A549 (cell line): ENCODE measurements at regions not wholly inside any gene's neighbourhood (a gene's known extent, or its start where the extent isn't known, plus 50 kb on each side); places are given as distances from the start of the nearest gene placed in this dataset.

ENCODE experiments used
- ATAC-seq, 2 experiments: fragments of 200-7000 bp in 1 of 2; fragments of >200 bp in 1 of 2; cut with Nextera tagmentation in 1 of 2; cut with Tn5 transposase in 1 of 2; 3 replicates each; pipeline versions ENCODE4 v1.8.0 to v1.9.1; 2018 to 2020; ENCODE audit warnings: mild to moderate bottlenecking in 1 of 2, moderate library complexity in 1 of 2
- CTCF ChIA-PET: fragments of 300-600 bp; sonication (Branson Sonifier 250); formaldehyde crosslinking; extraction: SDS; loops from one replicate; lab custom pipeline; 2021; ENCODE audit warnings: antibody characterized with exemption, inconsistent platforms; lab: Yijun Ruan, JAX
- POLR2A ChIA-PET: fragments of 350-600 bp; formaldehyde crosslinking; extraction: SDS; loops from one replicate; lab custom pipeline; 2021; ENCODE audit warnings: antibody characterized with exemption, inconsistent platforms; lab: Yijun Ruan, JAX
- DNase-seq, 2 experiments: peaks; one replicate each; pipeline versions ENCODE4 v3.0.0 to v3.0.0-alpha.2; 2011 to 2016; ENCODE audit warnings: low read depth in 1 of 2, low spot score in 1 of 2
- FAIRE-seq: peaks from 2 replicates; lab custom pipeline; 2011; peaks lifted over from hg19 to GRCh38; lab: Jason Lieb, UNC
- H3K27ac ChIP-seq, 2 experiments: fragments of >200 bp; sonication (Bioruptor Twin); formaldehyde crosslinking; 3 replicates each; pipeline ENCODE4 v1.5.1; 2016 to 2017
- H3K4me1 ChIP-seq: fragments of >200 bp; sonication (Bioruptor Twin); formaldehyde crosslinking; 3 replicates; pipeline ENCODE4 v1.6.1; 2016
- H3K4me2 ChIP-seq: fragments of >200 bp; sonication (Bioruptor Twin); formaldehyde crosslinking; 3 replicates; pipeline ENCODE4 v1.6.1; 2016
- H3K4me3 ChIP-seq: fragments of >200 bp; sonication (Bioruptor Twin); formaldehyde crosslinking; 3 replicates; pipeline ENCODE4 v1.5.1; 2016
- H3K9me3 ChIP-seq: fragments of >200 bp; sonication (Bioruptor Twin); formaldehyde crosslinking; 3 replicates; pipeline ENCODE4 v1.6.1; 2016
- BCL3 ChIP-seq: fragments of >200 bp; sonication (Bioruptor Twin); formaldehyde crosslinking; IDR thresholded peaks from 3 replicates; pipeline ENCODE4 v1.6.1; 2016
- CBX8 ChIP-seq: fragments of 200-600 bp; sonication (generic); IDR thresholded peaks from 2 replicates; pipeline ENCODE4 v1.6.1; 2016
- CEBPB ChIP-seq, 2 experiments: fragments of >200 bp in 1 of 2; sonication (Bioruptor Twin) in 1 of 2; formaldehyde crosslinking in 1 of 2; IDR thresholded peaks; 2 replicates each; pipeline ENCODE4 v1.6.1; 2012 to 2016
- CHD2 ChIP-seq: fragments of 150-350 bp; IDR thresholded peaks from 2 replicates; pipeline ENCODE4 v1.6.1; 2014; ENCODE audit warnings: low read length; ENCODE audit not compliant: partially characterized antibody
- CHD4 ChIP-seq: fragments of 200-600 bp; sonication (generic); IDR thresholded peaks from 2 replicates; pipeline ENCODE4 v1.6.1; 2016; ENCODE audit warnings: antibody characterized with exemption, mild to moderate bottlenecking, borderline replicate concordance
- EHF ChIP-seq: fragments of 250-450 bp; sonication (Bioruptor Pico); IDR thresholded peaks from 2 replicates; pipeline ENCODE4 v1.5.0; 2020; ENCODE audit warnings: mild to moderate bottlenecking
- EHMT2 ChIP-seq: fragments of 200-600 bp; sonication (generic); IDR thresholded peaks from 2 replicates; pipeline ENCODE4 v1.6.1; 2016; ENCODE audit warnings: antibody characterized with exemption, low read depth, mild to moderate bottlenecking, moderate library complexity
- EP300 ChIP-seq, 2 experiments: fragments of >200 bp; sonication (Bioruptor Twin); formaldehyde crosslinking; IDR thresholded peaks; 2 replicates in 1 of 2; 3 replicates in 1 of 2; pipeline ENCODE4 v1.6.1; 2016 to 2017
- FOSB ChIP-seq: fragments of 250-450 bp; sonication (Bioruptor Pico); IDR thresholded peaks from 2 replicates; pipeline ENCODE4 v1.5.0; 2020; ENCODE audit warnings: mild to moderate bottlenecking, moderate library complexity
- HOXA7 ChIP-seq: fragments of 250-450 bp; sonication (Bioruptor Pico); IDR thresholded peaks from 2 replicates; pipeline ENCODE4 v1.5.0; 2020; ENCODE audit warnings: mild to moderate bottlenecking, moderate library complexity
- JUN ChIP-seq, 2 experiments: fragments of >200 bp; sonication (Bioruptor Twin); formaldehyde crosslinking; IDR thresholded peaks; 2 replicates in 1 of 2; 3 replicates in 1 of 2; pipeline ENCODE4 v1.6.1; 2016 to 2017
- MYC ChIP-seq: IDR thresholded peaks from 2 replicates; pipeline ENCODE4 v1.6.1; 2012; ENCODE audit warnings: mild to moderate bottlenecking, inconsistent platforms, low read length, improper control_type of control experiment, borderline replicate concordance
- NFE2L2 ChIP-seq: fragments of 150-350 bp; conservative IDR thresholded peaks from 2 replicates; pipeline ENCODE4 v1.6.1; 2014; ENCODE audit warnings: low read length
- NPAS2 ChIP-seq: fragments of 250-450 bp; sonication (Bioruptor Pico); IDR thresholded peaks from 2 replicates; pipeline ENCODE4 v1.8.0; 2022; ENCODE audit warnings: mild to moderate bottlenecking, moderate library complexity, borderline replicate concordance
- RARB ChIP-seq: fragments of 250-450 bp; sonication (Bioruptor Pico); IDR thresholded peaks from 2 replicates; pipeline ENCODE4 v1.8.0; 2021; ENCODE audit warnings: mild to moderate bottlenecking, moderate library complexity
- RCOR1 ChIP-seq: fragments of 150-350 bp; IDR thresholded peaks from 2 replicates; pipeline ENCODE4 v1.6.1; 2014; ENCODE audit warnings: antibody characterized with exemption, low read length, low read depth
- REST ChIP-seq: fragments of 200-600 bp; sonication (generic); IDR thresholded peaks from 2 replicates; pipeline ENCODE4 v1.6.1; 2016; ENCODE audit warnings: antibody characterized with exemption, mild to moderate bottlenecking, moderate library complexity
- RFX5 ChIP-seq: fragments of 450-650 bp; IDR thresholded peaks from 2 replicates; pipeline ENCODE4 v1.7.1; 2014; ENCODE audit warnings: antibody characterized with exemption, mild to moderate bottlenecking, moderate library complexity
- USF2 ChIP-seq: fragments of 450-650 bp; IDR thresholded peaks from 2 replicates; pipeline ENCODE4 v1.6.1; 2014; ENCODE audit warnings: antibody characterized with exemption
- ZC3H11A ChIP-seq: fragments of 450-650 bp; IDR thresholded peaks from 2 replicates; pipeline ENCODE4 v1.6.1; 2014; ENCODE audit warnings: antibody characterized with exemption, mild to moderate bottlenecking
- ZNF302 ChIP-seq: fragments of 250-450 bp; sonication (Bioruptor Pico); IDR thresholded peaks from 2 replicates; pipeline ENCODE4 v1.9.0; 2021; ENCODE audit warnings: inconsistent platforms, mild to moderate bottlenecking, moderate library complexity
- WGBS: methylation state at CpG from one replicate; pipeline ENCODE4 v1.1.6; 2017; ENCODE audit errors: missing lambda C conversion rate; 5-methylcytosine and 5-hydroxymethylcytosine counted together

GRCh38 chr6:163937071-163937470, 522.6 kb downstream of the QKI start (continued):
- TF ChIP-seq EP300 (IDR thresholded peaks at IDR 0.05) (no peak), BCL3 (no peak)
- TF ChIP-seq, all 56 proteins: peak for 0

- no peak overlapping the region for H3K4me3 ChIP-seq
- 41% methylated on average over 5 of the region's 6 CpGs for WGBS
- H3K4me2 ChIP-seq = no peak overlapping the region
- ATAC-seq (no peak), DNase-seq (no peak), FAIRE-seq (no peak)
- ChIA-PET POLR2A (no interaction called here), CTCF (no interaction called here)
- no peaks in the 10 kb centered on the region for H3K4me1 ChIP-seq
- H3K9me3 ChIP-seq = no peaks in the 10 kb centered on the region
- no peak for TF ChIP-seq CBX8
- no peak overlapping the region for H3K27ac ChIP-seq
These were observed 520.7 kb downstream of the QKI start for GRCh38 chr6:163935158-163935762.

- no peak for ATAC-seq
- Histone ChIP-seq H3K4me2 (no peak overlapping the region), H3K4me3 (no peak overlapping the region), H3K9me3 (no peaks in the 10 kb centered on the region), H3K4me1 (no peaks in the 10 kb centered on the region)
- WGBS = 19% methylated on average over 6 of the region's 6 CpGs
- no peak for DNase-seq
- no peak for TF ChIP-seq HOXA7 (CRISPR knock-in tag)
- no peak for TF ChIP-seq JUN (IDR thresholded peaks at IDR 0.05)
- no peak for TF ChIP-seq RARB (CRISPR knock-in tag)
- TF ChIP-seq EP300 (IDR thresholded peaks at IDR 0.05) = no peak
- no peak for TF ChIP-seq FOSB (CRISPR knock-in tag)
- TF ChIP-seq CEBPB (IDR thresholded peaks at IDR 0.05) = no peak
- no peak for TF ChIP-seq RFX5
- TF ChIP-seq CBX8 = no peak
- no peak for TF ChIP-seq CHD2
- TF ChIP-seq NPAS2 = no peak
- TF ChIP-seq REST = no peak
- TF ChIP-seq, all 56 proteins: peak for 0
- ChIA-PET POLR2A (no interaction called here), CTCF (no interaction called here)
- H3K27ac ChIP-seq = no peak overlapping the region
- FAIRE-seq = no peak
These were observed 515.5 kb downstream of the QKI start for GRCh38 chr6:163930012-163930411.

- FAIRE-seq (no peak), DNase-seq (no peak), ATAC-seq (no peak)
- Histone ChIP-seq H3K4me2 (no peak overlapping the region), H3K27ac (no peak overlapping the region), H3K4me3 (no peak overlapping the region), H3K4me1 (no peaks in the 10 kb centered on the region), H3K9me3 (no peaks in the 10 kb centered on the region)
- TF ChIP-seq RCOR1 = no peak
- TF ChIP-seq USF2 = no peak
- TF ChIP-seq NFE2L2 = no peak
- TF ChIP-seq CBX8 = no peak
- no peak for TF ChIP-seq CHD4
- no peak for TF ChIP-seq ZC3H11A
- TF ChIP-seq EP300 (IDR thresholded peaks at IDR 0.05) = no peak
- TF ChIP-seq CEBPB (IDR thresholded peaks at IDR 0.05) = no peak
- no peak for TF ChIP-seq ZNF302 (CRISPR knock-in tag)
- TF ChIP-seq MYC = no peak
- TF ChIP-seq EHF = no peak
- no peak for TF ChIP-seq EHMT2
- 30% methylated on average over 3 of the region's 3 CpGs for WGBS
- POLR2A ChIA-PET = no interaction called here
- CTCF ChIA-PET = no interaction called here
These were observed 515.0 kb downstream of the QKI start for GRCh38 chr6:163929538-163929937.
